ENCODE measurements at regions not wholly inside any gene's neighbourhood (a gene's known extent, or its start where the extent isn't known, plus 50 kb on each side); places are given as distances from the start of the nearest gene placed in this dataset.

- no peak overlapping the region for H3K4me3 ChIP-seq
- H3K36me3 ChIP-seq (replicated peaks in 1 of 2; ENCODE audit: insufficient read depth in 1 of 2, low read depth in 2 of 2), result no peaks in the 10 kb centered on the region
- ATAC-seq (no peak), DNase-seq (no peak)
- no peak overlapping the region for H3K27ac ChIP-seq
- intact Hi-C loops (cut with DNase I), result no loop called here
- no peaks in the 10 kb centered on the region for H3K4me1 ChIP-seq
- WGBS, 2 donors, result 70 to 81% methylated on average over 1 of the region's 1 CpG
- no peaks in the 10 kb centered on the region for H3K27me3 ChIP-seq
- H3K9me3 ChIP-seq, result no peaks in the 10 kb centered on the region
- no peak for TF ChIP-seq CTCF (IDR thresholded peaks at IDR 0.05)
- no peak for TF ChIP-seq POLR2A (IDR thresholded peaks at IDR 0.05)
Observed at GRCh38 chr9:95801797-95802196, 73.7 kb upstream of the ERCC6L2 start.

GRCh38 chr9:95796029-95796428, 79.5 kb upstream of the ERCC6L2 start:
- 60 to 63% methylated on average over 6 of the region's 6 CpGs for WGBS, 2 donors
- intact Hi-C loops (cut with DNase I), result no loop called here
- H3K36me3 ChIP-seq (replicated peaks in 1 of 2; ENCODE audit: insufficient read depth in 1 of 2, low read depth in 2 of 2), result no peaks in the 10 kb centered on the region
- H3K4me1 ChIP-seq, result no peaks in the 10 kb centered on the region
- H3K9me3 ChIP-seq, result no peaks in the 10 kb centered on the region
- no peak overlapping the region for H3K27ac ChIP-seq
- DNase-seq, result no peak
- ATAC-seq, result no peak
- H3K4me3 ChIP-seq, result no peak overlapping the region
- no peaks in the 10 kb centered on the region for H3K27me3 ChIP-seq
- TF ChIP-seq CTCF (IDR thresholded peaks at IDR 0.05), result no peak
- TF ChIP-seq POLR2A (IDR thresholded peaks at IDR 0.05), result no peak

GRCh38 chr9:95793924-95794828, 81.3 kb upstream of the ERCC6L2 start:
- no peak for DNase-seq
- Histone ChIP-seq H3K36me3 (replicated peaks in 1 of 2; ENCODE audit: insufficient read depth in 1 of 2, low read depth in 2 of 2) (no peaks in the 10 kb centered on the region), H3K27ac (peak overlapping the region in 2 of 4 donors; percentile 25 to 33), H3K4me1 (no peaks in the 10 kb centered on the region), H3K27me3 (no peaks in the 10 kb centered on the region), H3K4me3 (no peak overlapping the region), H3K9me3 (no peaks in the 10 kb centered on the region)
- intact Hi-C loops (cut with DNase I), result no loop called here
- 38 to 43% methylated on average over 5 of the region's 5 CpGs for WGBS, 2 donors
- TF ChIP-seq POLR2A (IDR thresholded peaks at IDR 0.05), result no peak
- no peak for TF ChIP-seq CTCF (IDR thresholded peaks at IDR 0.05)
- ATAC-seq, result peak; percentile 64

GRCh38 chr9:95791695-95792094, 83.8 kb upstream of the ERCC6L2 start:
- no peaks in the 10 kb centered on the region for H3K4me1 ChIP-seq
- H3K4me3 ChIP-seq, result no peak overlapping the region
- ATAC-seq, result no peak
- H3K27me3 ChIP-seq, result no peaks in the 10 kb centered on the region
- 79 to 86% methylated on average over 2 of the region's 2 CpGs for WGBS, 2 donors
- TF ChIP-seq POLR2A (IDR thresholded peaks at IDR 0.05), result no peak
- no peak for TF ChIP-seq CTCF (IDR thresholded peaks at IDR 0.05)
- DNase-seq, result no peak
- H3K36me3 ChIP-seq (replicated peaks in 1 of 2; ENCODE audit: insufficient read depth in 1 of 2, low read depth in 2 of 2), result no peaks in the 10 kb centered on the region
- H3K27ac ChIP-seq, result no peak overlapping the region
- H3K9me3 ChIP-seq, result no peaks in the 10 kb centered on the region
- intact Hi-C loops (cut with DNase I), result no loop called here

GRCh38 chr9:95791286-95791685, 84.2 kb upstream of the ERCC6L2 start:
- WGBS, 2 donors, result 78 to 84% methylated on average over 4 of the region's 4 CpGs

More at GRCh38 chr9:95791286-95791685, 84.2 kb upstream of the ERCC6L2 start:
- TF ChIP-seq POLR2A (IDR thresholded peaks at IDR 0.05) (no peak), CTCF (IDR thresholded peaks at IDR 0.05) (no peak)
- H3K4me3 ChIP-seq, result no peak overlapping the region
- H3K9me3 ChIP-seq, result no peaks in the 10 kb centered on the region
- H3K4me1 ChIP-seq, result no peaks in the 10 kb centered on the region
- H3K27ac ChIP-seq, result no peak overlapping the region
- intact Hi-C loops (cut with DNase I), result no loop called here
- no peaks in the 10 kb centered on the region for H3K27me3 ChIP-seq
- no peaks in the 10 kb centered on the region for H3K36me3 ChIP-seq (replicated peaks in 1 of 2; ENCODE audit: insufficient read depth in 1 of 2, low read depth in 2 of 2)
- ATAC-seq, result no peak
- DNase-seq, result no peak
